ENCODE measurements at regions not wholly inside any gene's neighbourhood (a gene's known extent, or its start where the extent isn't known, plus 50 kb on each side); places are given as distances from the start of the nearest gene placed in this dataset.

DNA sequence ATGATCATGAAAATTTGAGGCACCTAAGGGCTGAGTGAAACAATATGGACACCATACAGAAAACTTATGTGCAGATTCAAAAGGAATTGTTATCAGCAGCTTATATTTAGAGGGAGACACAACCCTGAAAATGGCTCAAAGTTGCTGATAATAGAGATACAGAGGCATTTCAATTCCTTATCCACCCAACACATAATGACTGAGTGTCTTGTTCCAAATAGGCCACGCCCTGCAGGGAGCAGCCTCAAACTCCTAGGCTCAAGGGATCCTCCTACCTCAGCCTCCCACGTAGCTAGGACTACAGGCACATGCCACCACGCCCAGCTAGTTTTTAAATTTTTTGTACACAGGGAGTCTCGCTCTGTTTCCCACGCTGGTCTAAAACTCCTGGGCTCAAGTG is 79.0 kb downstream of the LBH start:
- CTCF ChIA-PET = interaction anchor here (0.5 to 1.1 kb wide), 3 partner anchors 22 to 76 kb away, joined by 3 read pairs; no protein-coding TSS in a partner anchor
- Mint-ChIP-seq H3K27ac (no peak overlapping the region), H3K27me3 (ENCODE audit: low read depth) (no peaks in the 10 kb centered on the region), H3K9me3 (peaks cover 10% of the 10 kb centered on the region), H3K36me3 (ENCODE audit: low read depth) (peaks cover 1% of the 10 kb centered on the region), H3K4me1 (ENCODE audit: low read depth) (peaks cover 43% of the 10 kb centered on the region), H3K4me3 (no peak overlapping the region)
- DNase-seq = no peak
- intact Hi-C loops (cut with micrococcal nuclease) = no loop called here

DNA sequence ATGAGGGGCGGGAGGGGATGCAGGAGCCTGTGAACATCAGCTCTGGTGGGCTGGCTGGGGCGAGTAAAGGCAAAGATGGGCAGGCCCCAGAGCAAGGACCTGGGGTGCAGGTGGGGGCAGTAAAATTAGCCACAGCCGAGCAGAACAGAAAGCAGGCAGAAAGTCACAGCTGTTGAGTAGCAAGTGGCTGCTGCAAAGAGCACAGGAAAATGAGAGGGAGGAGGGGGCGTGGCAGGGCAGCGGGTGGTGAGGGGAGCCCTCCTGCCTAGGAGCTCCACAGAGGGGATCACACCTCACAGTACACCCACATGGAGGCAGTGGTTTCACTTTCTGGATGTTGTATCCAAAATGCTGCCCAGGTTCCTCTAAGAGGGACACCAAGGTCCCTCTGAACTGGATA is 79.6 kb downstream of the LBH start:
- H3K4me3 Mint-ChIP-seq = no peak overlapping the region
- H3K36me3 Mint-ChIP-seq (ENCODE audit: low read depth) = peaks cover 3% of the 10 kb centered on the region
- peaks cover 46% of the 10 kb centered on the region for H3K4me1 Mint-ChIP-seq (ENCODE audit: low read depth)
- CTCF ChIA-PET = interaction anchor here (1.1 kb wide), 2 partner anchors 45 to 77 kb away, joined by 3 read pairs; no protein-coding TSS in a partner anchor
- intact Hi-C loops (cut with micrococcal nuclease) = no loop called here
- H3K27me3 Mint-ChIP-seq (ENCODE audit: low read depth) = no peaks in the 10 kb centered on the region
- peaks cover 12% of the 10 kb centered on the region for H3K9me3 Mint-ChIP-seq
- H3K27ac Mint-ChIP-seq = no peak overlapping the region
- peak; percentile 19 for DNase-seq

DNA sequence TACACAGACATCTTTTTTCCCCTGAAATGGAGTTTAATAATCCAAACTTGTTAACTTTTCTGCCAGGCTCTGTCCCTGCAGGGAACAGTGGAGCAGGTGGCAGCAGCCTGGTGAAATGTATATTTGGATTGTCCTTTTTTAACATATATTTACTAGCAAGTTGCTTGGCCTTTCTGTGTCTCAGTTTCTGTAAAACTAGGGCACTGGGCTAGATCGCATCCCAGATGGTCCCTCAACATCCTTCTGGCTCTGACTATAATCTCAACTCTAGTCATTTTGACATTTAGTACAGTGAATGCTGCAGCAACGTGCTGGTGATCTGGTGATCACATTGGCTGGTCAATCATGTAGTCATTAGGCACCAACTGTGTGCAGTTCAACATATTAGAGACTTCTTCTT is 80.4 kb downstream of the LBH start:
- Mint-ChIP-seq H3K4me3 (no peak overlapping the region), H3K4me1 (ENCODE audit: low read depth) (peaks cover 48% of the 10 kb centered on the region), H3K27ac (no peak overlapping the region), H3K36me3 (ENCODE audit: low read depth) (peaks cover 3% of the 10 kb centered on the region), H3K9me3 (peaks cover 9% of the 10 kb centered on the region), H3K27me3 (ENCODE audit: low read depth) (no peaks in the 10 kb centered on the region)
- CTCF ChIA-PET = interaction anchor here (1.1 kb wide), 1 partner anchor 46 kb away, joined by 3 read pairs; no protein-coding TSS in a partner anchor
- intact Hi-C loops (cut with micrococcal nuclease) = no loop called here
- DNase-seq = no peak

DNA sequence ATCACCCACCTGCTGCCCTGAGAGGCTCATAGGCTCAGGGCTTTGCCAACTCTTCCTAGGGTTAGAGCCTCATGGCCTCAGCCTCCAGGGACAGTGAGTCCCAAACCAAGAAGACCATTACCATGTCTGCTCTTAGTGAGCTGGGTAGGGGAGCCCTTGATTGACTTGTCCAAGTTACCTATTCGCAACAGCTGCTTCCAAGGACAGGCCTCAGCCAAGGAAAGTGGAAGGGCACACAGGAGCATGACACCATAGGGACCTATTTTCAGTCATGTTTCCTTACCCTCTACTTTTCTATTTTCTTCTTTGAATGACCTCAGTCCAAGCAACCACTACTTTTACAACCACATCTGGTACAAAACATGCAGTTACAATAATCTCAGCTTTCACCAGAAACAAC is 81.6 kb downstream of the LBH start:
- intact Hi-C loops (cut with micrococcal nuclease) = no loop called here
- no peak for DNase-seq
- peaks cover 50% of the 10 kb centered on the region for H3K4me1 Mint-ChIP-seq (ENCODE audit: low read depth)
- H3K9me3 Mint-ChIP-seq = peaks cover 6% of the 10 kb centered on the region
- CTCF ChIA-PET = interaction anchor here (1.0 kb wide), 1 partner anchor 399 kb away, joined by 3 read pairs; no protein-coding TSS in a partner anchor
- no peak overlapping the region for H3K27ac Mint-ChIP-seq
- H3K4me3 Mint-ChIP-seq = no peak overlapping the region
- no peaks in the 10 kb centered on the region for H3K27me3 Mint-ChIP-seq (ENCODE audit: low read depth)
- H3K36me3 Mint-ChIP-seq (ENCODE audit: low read depth) = peaks cover 2% of the 10 kb centered on the region

DNA sequence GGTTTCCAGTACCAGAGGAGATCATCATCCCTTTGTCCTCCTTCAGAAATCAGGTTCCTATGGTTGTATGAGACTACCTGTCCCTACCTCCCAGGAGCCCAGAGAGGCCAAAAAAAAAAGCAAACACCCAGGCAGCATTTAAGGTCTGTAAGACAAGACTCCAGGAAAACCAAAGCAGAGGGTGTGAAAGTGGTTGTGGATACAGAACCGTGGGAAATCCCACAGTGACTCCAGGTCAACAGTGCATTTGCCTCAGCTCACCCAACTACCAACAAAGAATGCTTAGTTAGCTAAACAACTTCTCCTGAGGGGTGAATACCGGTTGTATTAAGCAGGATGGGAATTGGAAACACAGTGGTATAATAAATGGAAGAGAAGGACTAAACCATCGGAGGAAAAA is 83.6 kb downstream of the LBH start:
- H3K27me3 Mint-ChIP-seq (ENCODE audit: low read depth) = no peaks in the 10 kb centered on the region
- peak overlapping the region; percentile 77 for H3K27ac Mint-ChIP-seq
- CTCF ChIA-PET = interaction anchor here (0.7 to 0.8 kb wide), 3 partner anchors 11 to 48 kb away, joined by 3 read pairs; no protein-coding TSS in a partner anchor
- H3K9me3 Mint-ChIP-seq = peaks cover 6% of the 10 kb centered on the region
- peaks cover 41% of the 10 kb centered on the region for H3K4me1 Mint-ChIP-seq (ENCODE audit: low read depth)
- intact Hi-C loops (cut with micrococcal nuclease) = loop anchor here (1.0 to 2.0 kb wide), 3 partner anchors 22 to 48 kb away; no protein-coding TSS in a partner anchor
- H3K36me3 Mint-ChIP-seq (ENCODE audit: low read depth) = peaks cover 2% of the 10 kb centered on the region
- no peak for DNase-seq
- H3K4me3 Mint-ChIP-seq = no peak overlapping the region

DNA sequence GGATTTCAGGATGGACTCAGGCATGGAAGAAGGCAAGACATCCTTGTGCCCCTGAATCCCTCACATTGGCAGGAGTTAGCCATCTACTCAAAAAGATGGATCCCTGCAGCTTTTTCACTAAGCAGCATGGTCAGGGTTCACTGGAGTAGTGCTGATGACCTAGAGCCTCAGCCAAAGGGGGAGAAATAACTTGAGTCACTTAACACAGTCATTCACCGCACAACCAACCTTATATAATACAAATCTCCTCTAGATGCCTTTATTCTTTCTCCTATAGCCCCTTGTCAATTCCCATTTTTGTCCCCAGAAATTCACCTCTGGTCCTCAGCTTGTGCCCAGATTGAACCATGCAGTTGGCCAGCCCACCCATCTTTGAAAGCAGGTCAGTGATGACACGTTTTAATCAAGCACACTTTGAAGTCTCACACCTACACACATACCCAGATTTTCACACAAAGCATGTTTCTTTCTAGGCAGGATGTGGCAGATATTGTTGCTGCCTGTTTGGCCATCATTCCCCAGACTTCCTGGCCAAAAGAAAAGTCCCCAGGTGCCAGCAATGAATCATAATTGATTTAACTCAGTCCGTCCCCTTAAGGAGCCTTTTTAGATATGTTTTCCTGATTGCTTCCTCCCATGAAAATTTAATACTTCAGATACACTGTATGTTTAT is 84.2 kb downstream of the LBH start:
- intact Hi-C loops (cut with micrococcal nuclease) = loop anchor here (1.0 to 2.0 kb wide), 3 partner anchors 22 to 49 kb away; no protein-coding TSS in a partner anchor
- peaks cover 6% of the 10 kb centered on the region for H3K9me3 Mint-ChIP-seq
- CTCF ChIA-PET = interaction anchor here (0.6 to 0.8 kb wide), 2 partner anchors 10 to 25 kb away, joined by 3 read pairs; no protein-coding TSS in a partner anchor
- H3K36me3 Mint-ChIP-seq (ENCODE audit: low read depth) = peaks cover 2% of the 10 kb centered on the region
- H3K4me3 Mint-ChIP-seq = no peak overlapping the region
- peaks cover 36% of the 10 kb centered on the region for H3K4me1 Mint-ChIP-seq (ENCODE audit: low read depth)
- peak overlapping the region; percentile 77 for H3K27ac Mint-ChIP-seq
- H3K27me3 Mint-ChIP-seq (ENCODE audit: low read depth) = no peaks in the 10 kb centered on the region
- DNase-seq = peak; percentile 61

DNA sequence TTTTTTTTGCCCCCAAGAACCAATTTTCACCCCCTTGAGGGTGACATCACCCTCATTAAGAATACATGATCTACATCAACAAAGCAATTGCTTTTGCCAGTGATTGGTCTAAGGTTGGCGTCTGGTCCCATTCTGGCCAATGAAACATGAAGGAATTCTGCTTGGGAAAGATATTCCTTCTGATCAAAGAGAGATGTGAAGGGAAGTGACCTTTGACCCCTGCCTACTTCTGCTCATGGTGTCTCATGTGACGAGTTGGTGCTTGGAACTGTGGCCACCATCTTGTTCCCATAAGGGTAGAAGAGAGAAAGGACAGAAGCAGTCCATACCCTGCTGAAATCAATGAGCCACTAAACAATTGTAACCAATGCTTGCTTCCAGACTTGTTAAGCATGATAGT is 85.1 kb downstream of the LBH start:
- Mint-ChIP-seq H3K27me3 (ENCODE audit: low read depth) (no peaks in the 10 kb centered on the region), H3K9me3 (peaks cover 6% of the 10 kb centered on the region), H3K4me3 (no peak overlapping the region), H3K4me1 (ENCODE audit: low read depth) (peaks cover 34% of the 10 kb centered on the region), H3K36me3 (ENCODE audit: low read depth) (peaks cover 2% of the 10 kb centered on the region), H3K27ac (peak overlapping the region; percentile 47)
- no peak for DNase-seq
- CTCF ChIA-PET = no interaction called here
- intact Hi-C loops (cut with micrococcal nuclease) = no loop called here

DNA sequence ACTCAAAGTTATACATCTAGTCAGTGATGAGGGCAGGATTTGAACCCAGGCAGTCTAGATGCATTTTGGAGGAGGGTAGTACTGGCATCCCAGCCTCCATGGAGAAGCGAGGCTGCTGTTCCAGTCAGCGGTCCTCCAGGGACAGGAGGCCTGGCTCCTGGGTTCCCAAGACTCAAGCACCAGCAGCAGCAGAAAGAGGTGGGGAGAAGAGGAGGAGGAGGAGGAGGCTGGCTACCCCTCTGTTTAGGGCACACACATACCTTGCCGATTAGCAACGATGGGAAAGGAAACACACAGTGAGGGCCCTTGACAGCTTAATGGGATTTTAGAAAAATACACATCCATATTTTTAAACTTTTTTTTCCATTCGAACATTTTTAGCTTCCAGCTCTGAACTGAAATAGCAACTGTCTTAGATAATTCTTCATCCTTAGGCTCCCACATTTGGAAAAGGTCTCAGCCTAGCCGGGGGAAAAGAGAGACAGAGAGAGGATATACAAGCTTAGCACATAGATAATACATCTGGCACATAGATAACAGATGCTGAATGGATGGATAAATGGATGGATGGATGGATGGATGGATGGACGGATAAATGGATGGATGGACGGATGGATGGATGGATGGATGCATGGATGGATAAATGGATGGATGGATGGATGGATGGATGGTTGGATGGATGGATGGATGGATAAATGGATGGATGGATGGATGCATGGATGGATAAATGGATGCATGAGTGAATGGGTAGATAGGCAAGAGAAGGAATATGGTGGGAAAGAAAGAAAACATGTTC is 87.9 kb downstream of the LBH start:
- H3K4me1 Mint-ChIP-seq (ENCODE audit: low read depth) = peaks cover 37% of the 10 kb centered on the region
- intact Hi-C loops (cut with micrococcal nuclease) = no loop called here
- no peaks in the 10 kb centered on the region for H3K27me3 Mint-ChIP-seq (ENCODE audit: low read depth)
- H3K9me3 Mint-ChIP-seq = peaks cover 6% of the 10 kb centered on the region
- H3K4me3 Mint-ChIP-seq = no peak overlapping the region
- CTCF ChIA-PET = no interaction called here
- no peak overlapping the region for H3K27ac Mint-ChIP-seq
- no peak for DNase-seq
- H3K36me3 Mint-ChIP-seq (ENCODE audit: low read depth) = peaks cover 2% of the 10 kb centered on the region

DNA sequence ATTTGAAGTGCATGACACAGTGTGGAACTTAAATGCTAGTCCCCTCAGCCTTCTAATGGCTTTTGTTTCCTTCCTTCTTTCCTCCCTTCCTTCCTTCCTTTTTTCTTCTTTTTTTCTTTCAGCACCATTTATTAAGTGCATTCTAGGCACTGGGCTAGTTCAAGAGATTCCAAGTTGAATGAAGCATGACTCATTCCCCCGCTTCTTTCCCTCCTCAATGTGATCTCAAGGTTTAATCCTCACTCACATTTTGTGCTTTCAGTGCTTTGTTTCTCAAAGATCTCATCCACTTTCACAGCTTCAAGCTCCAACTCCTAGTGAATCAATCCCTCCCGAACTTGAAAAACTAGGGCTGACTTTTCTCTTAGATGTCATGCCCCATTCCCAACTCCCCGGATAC is 90.1 kb downstream of the LBH start:
- Mint-ChIP-seq H3K27ac (no peak overlapping the region), H3K4me3 (no peak overlapping the region), H3K4me1 (ENCODE audit: low read depth) (peaks cover 30% of the 10 kb centered on the region), H3K27me3 (ENCODE audit: low read depth) (no peaks in the 10 kb centered on the region), H3K9me3 (no peaks in the 10 kb centered on the region), H3K36me3 (ENCODE audit: low read depth) (no peaks in the 10 kb centered on the region)
- intact Hi-C loops (cut with micrococcal nuclease) = no loop called here
- CTCF ChIA-PET = no interaction called here
- DNase-seq = no peak

DNA sequence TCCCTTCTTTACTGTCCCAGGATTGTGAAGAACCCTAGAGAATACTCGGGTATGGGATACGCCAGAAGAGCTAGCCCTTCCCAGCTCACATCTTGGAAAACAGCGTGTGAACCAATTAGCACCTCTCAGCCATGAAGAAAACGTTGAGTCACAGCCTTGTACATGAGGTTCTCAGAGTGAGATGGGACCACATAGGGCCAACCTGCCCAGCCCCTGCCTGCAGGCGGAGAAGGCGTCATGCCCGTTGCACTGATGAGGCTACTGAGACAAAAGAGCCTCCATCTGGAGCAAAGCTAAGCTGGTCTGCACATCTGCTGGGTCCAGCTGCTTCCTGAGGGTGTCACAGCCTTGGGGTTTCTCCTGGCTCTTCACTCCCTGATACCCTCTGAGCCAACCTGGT is 92.2 kb downstream of the LBH start:
- H3K36me3 Mint-ChIP-seq (ENCODE audit: low read depth) = no peaks in the 10 kb centered on the region
- H3K4me3 Mint-ChIP-seq = no peak overlapping the region
- CTCF ChIA-PET = interaction anchor here (0.8 to 1.5 kb wide), 3 partner anchors 10 to 25 kb away, joined by 3 to 4 read pairs (median 3); no protein-coding TSS in a partner anchor
- peaks cover 24% of the 10 kb centered on the region for H3K4me1 Mint-ChIP-seq (ENCODE audit: low read depth)
- intact Hi-C loops (cut with micrococcal nuclease) = no loop called here
- no peaks in the 10 kb centered on the region for H3K27me3 Mint-ChIP-seq (ENCODE audit: low read depth)
- H3K27ac Mint-ChIP-seq = no peak overlapping the region
- no peaks in the 10 kb centered on the region for H3K9me3 Mint-ChIP-seq
- no peak for DNase-seq

DNA sequence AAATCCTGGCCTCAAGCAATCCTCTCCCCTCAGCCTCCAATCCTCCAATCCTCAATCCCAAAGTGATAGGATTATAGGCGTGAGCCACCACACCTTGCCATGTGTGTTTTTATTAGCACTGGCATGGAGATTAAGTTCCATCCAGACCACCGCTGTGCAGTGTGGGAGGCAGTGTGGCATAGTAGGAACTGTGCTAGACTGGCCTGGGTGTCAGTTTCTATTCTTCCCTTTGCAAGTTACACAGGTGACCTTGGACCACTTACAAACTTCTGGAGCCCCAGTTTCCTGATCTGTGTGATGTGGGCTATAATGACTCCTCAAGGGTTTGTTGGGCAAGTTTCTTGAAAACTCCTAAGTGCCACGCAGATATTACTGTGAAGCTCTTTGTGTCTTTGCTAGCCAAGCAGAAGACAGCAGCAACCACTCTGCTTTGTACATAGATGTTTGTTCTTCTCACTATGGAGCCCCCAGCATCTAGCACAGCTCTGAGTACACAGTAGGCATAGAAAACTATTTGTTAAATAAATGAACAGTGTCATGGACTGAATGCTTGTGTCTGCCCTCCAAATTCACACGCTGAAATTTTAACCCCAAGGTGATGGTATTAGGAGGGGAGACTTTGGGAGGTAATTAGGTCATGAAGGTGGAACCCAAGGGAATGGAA is 93.0 kb downstream of the LBH start:
- no peak for DNase-seq
- H3K4me3 Mint-ChIP-seq = no peak overlapping the region
- no peaks in the 10 kb centered on the region for H3K9me3 Mint-ChIP-seq
- H3K27me3 Mint-ChIP-seq (ENCODE audit: low read depth) = no peaks in the 10 kb centered on the region
- CTCF ChIA-PET = interaction anchor here (1.4 to 1.5 kb wide), 2 partner anchors 11 to 26 kb away, joined by 3 to 4 read pairs; no protein-coding TSS in a partner anchor
- peaks cover 24% of the 10 kb centered on the region for H3K4me1 Mint-ChIP-seq (ENCODE audit: low read depth)
- H3K36me3 Mint-ChIP-seq (ENCODE audit: low read depth) = no peaks in the 10 kb centered on the region
- intact Hi-C loops (cut with micrococcal nuclease) = no loop called here
- H3K27ac Mint-ChIP-seq = no peak overlapping the region
